ENCODE measurements at regions not wholly inside any gene's neighbourhood (a gene's known extent, or its start where the extent isn't known, plus 50 kb on each side); places are given as distances from the start of the nearest gene placed in this dataset.
"Not testable (repeated sequence)": the region's sequence is repeated elsewhere in the genome, so short reads cannot be mapped to it uniquely, and the experiment has no call there.

DNA sequence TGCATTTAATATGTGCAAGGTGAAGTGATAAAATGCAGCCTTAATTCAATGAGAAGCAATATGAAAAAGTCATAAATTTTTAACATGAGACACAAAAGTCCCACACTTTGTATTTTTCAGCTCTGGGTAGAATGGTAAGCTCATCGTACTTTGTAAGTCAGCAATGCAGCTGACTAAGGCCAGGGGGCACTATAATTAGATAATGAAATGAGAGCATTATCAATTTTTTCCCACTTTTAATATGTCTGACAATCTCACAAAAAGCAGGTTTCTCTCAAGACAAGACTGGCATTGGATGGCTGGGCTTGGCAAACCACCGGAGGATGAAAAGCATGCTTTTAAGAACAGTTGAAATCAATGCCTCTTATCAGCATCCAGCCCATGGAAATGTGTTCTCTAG is 162.8 kb downstream of the FAM174A start:
- no peak for DNase-seq

DNA sequence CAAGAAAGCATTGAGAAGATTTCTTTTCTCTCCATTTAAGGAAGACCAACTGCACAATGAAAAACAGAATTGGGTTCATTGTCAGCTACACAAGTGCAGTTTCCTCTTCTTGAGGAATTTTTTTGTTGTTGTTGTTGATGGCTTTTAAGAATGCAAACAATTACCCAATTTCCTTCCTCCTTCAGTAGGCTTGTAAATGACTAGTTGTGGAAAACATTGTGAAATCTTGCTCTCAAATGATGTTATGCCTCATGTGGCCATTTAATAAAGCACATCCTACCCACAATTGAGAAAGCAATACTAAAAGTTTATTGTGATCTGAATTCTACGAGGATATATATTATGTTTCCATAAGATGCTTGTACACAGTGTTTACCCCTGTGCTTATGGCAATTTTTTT is 171.6 kb downstream of the FAM174A start:
- DNase-seq, result no peak

- no peak for DNase-seq
Observed at GRCh38 chr5:100708645-100709171, 173.5 kb downstream of the FAM174A start.

GRCh38 chr5:100709771-100710170 is 174.6 kb downstream of the FAM174A start:
- DNase-seq, result no peak

- DNase-seq, result not testable (repeated sequence)
Observed at GRCh38 chr5:100714780-100715179, 179.6 kb downstream of the FAM174A start.

GRCh38 chr5:100722657-100723056 is 180.4 kb downstream of the ST8SIA4 start:
- no peak for DNase-seq

- no peak for DNase-seq
Observed at GRCh38 chr5:100723229-100723628, 179.9 kb downstream of the ST8SIA4 start.

DNA sequence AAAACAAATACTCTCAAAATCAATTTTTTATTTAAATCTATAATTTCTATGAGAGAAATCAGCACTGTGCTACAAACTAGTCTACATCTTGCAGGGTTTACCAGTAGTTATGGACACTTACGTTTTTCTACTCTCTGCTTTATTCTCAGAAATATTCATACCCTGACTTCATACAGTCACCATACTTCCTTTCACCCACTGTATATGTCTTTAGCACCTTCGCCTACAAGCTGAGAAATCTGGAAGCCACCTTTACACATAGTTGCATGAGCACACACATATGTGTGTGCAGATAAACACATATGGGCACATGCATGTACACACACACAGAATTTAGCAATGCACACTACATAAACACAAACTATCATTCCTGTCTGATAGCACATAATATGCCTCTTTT is 177.0 kb downstream of the ST8SIA4 start:
- DNase-seq, result no peak

GRCh38 chr5:100731768-100732167 is 171.3 kb downstream of the ST8SIA4 start:
- no peak for DNase-seq

DNA sequence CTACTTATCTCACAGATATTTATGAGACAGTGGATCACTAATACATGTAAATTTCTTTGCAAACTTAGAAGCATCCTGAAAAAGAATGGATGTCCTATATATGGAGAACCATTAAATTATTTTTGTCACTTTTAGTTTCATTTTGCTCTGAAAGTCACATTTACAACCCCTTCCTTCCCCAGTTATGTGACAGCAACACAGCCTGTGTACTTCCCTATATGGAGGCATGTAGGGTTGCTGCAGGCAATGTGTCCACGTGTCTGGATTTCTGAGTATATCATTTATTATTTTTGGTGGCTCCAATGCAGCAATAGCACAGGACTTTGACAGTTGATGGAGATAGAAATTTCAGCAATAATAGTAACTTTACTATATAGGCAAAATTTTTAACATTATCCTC is 156.4 kb downstream of the ST8SIA4 start:
- no peak for DNase-seq

- no peak for DNase-seq
Observed at GRCh38 chr5:100749771-100750284, 153.3 kb downstream of the ST8SIA4 start.

DNA sequence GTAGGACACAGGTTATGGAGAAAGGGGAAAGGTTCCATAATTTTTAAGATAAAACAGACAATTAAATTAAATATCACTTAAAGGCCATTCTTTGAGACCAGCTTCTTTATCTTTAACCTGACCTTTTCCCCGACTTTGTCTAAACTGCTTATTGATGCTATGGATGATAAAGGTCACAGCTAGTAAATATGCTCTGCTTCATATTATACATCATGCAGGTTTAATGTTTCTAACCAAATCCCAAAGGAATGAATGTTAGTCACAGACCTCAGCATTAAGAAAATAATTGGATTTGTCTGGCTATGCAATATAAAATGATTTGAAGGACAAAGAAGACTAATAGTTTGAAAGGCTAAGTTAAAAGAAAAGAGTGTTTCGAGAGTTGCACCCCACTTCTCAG is 147.6 kb downstream of the ST8SIA4 start:
- DNase-seq, result no peak

Data from activated effector memory CD4-positive, alpha-beta T cell treated with Interleukin-2 at 50 U/mL for 16 hours (primary cell).